ENCODE measurements at regions not wholly inside any gene's neighbourhood (a gene's known extent, or its start where the extent isn't known, plus 50 kb on each side); places are given as distances from the start of the nearest gene placed in this dataset.

- Histone ChIP-seq H3K4ac (ENCODE audit: low read depth, low read length) (no peak overlapping the region), H2BK20ac (ENCODE audit: low read depth, low read length, poor library complexity, severe bottlenecking) (no peak overlapping the region), H3K23me2 (ENCODE audit: insufficient read length, low read depth, low read length, poor library complexity, severe bottlenecking) (no peaks in the 10 kb centered on the region), H3K9me3 (ENCODE audit: control insufficient read depth, low read depth, low read length) (no peaks in the 10 kb centered on the region), H3K9ac (ENCODE audit: extremely low read depth, insufficient read length, low read length) (no peak overlapping the region), H4K5ac (ENCODE audit: insufficient read length, low read depth, low read length) (no peak overlapping the region), H2BK120ac (ENCODE audit: low read depth, low read length, poor library complexity, severe bottlenecking) (no peak overlapping the region), H3K23ac (ENCODE audit: insufficient read length, low read depth, low read length) (no peak overlapping the region), H3K27me3 (ENCODE audit: insufficient read depth, low read length) (no peaks in the 10 kb centered on the region; the same call in 1 of the 2 replicates), H3K79me2 (ENCODE audit: insufficient read depth, low read length) (no peaks in the 10 kb centered on the region), H3K79me1 (ENCODE audit: insufficient read depth, low read depth, low read length, poor library complexity, severe bottlenecking) (no peaks in the 10 kb centered on the region), H4K91ac (ENCODE audit: insufficient read length, low read depth, low read length) (no peak overlapping the region), H4K8ac (replicated peaks; ENCODE audit: insufficient read length, low read depth, low read length) (no peak overlapping the region), H3K4me1 (ENCODE audit: insufficient read depth, low read length) (no peaks in the 10 kb centered on the region), H2BK15ac (ENCODE audit: low read depth, low read length) (no peak overlapping the region), H2AK5ac (ENCODE audit: insufficient read length, low read length) (no peak overlapping the region), H3K4me2 (ENCODE audit: insufficient read depth, insufficient read length, low read length) (no peak overlapping the region), H3K56ac (ENCODE audit: insufficient read length, low read depth, low read length) (no peak overlapping the region), H3T11ph (ENCODE audit: low read length) (no peak overlapping the region), H2AFZ (ENCODE audit: low read length) (no peak overlapping the region), H3K14ac (ENCODE audit: insufficient read depth, low read length) (no peak overlapping the region), H3K18ac (ENCODE audit: insufficient read length, low read depth, low read length) (no peak overlapping the region), H2BK12ac (ENCODE audit: insufficient read length, low read depth, low read length) (no peak overlapping the region), H3K27ac (ENCODE audit: insufficient read length, low read depth, low read length) (no peak overlapping the region), H2BK5ac (ENCODE audit: insufficient read length, low read length) (no peak overlapping the region), H4K20me1 (ENCODE audit: control insufficient read depth, insufficient read depth, insufficient read length) (no peaks in the 10 kb centered on the region)
- Mint-ChIP-seq H3K27ac (peak overlapping the region in 1 of 3 experiments; percentile 33; a peak in 1 of 7 replicates), H3K27me3 (ENCODE audit: low read depth) (0 out of 2 replicates have a peak, but pooled peaks cover 2% of the 10 kb centered on the region), H3K36me3 (ENCODE audit: insufficient read depth in 1 of 3, low read depth in 3 of 3) (no peaks in the 10 kb centered on the region), H3K9me3 (no peaks in the 10 kb centered on the region), H3K4me3 (no peak overlapping the region), H3K4me1 (peaks cover 3% of the 10 kb centered on the region in 2 experiments)
- no peak for DNase-seq
- WGBS (ENCODE audit: extremely low coverage, insufficient read length, low lambda C conversion rate): no CpG with 5 or more reads among the region's 2 CpGs
- TF ChIP-seq CTCF (conservative IDR thresholded peaks at IDR 0.05): no peak
Measured at GRCh38 chr5:99061711-99062110, 132.9 kb upstream of the CHD1 start.
